Karpas-422 (cell line): ENCODE measurements at regions not wholly inside any gene's neighbourhood (a gene's known extent, or its start where the extent isn't known, plus 50 kb on each side); places are given as distances from the start of the nearest gene placed in this dataset.

Experiments used
- DNase-seq: peaks from one replicate; pipeline ENCODE4 v3.0.0-alpha.2; 2015
- H2AFZ ChIP-seq: fragments of 200-600 bp; sonication (generic); 2 replicates; pipeline ENCODE4 v1.6.1; 2014; ENCODE audit warnings: antibody characterized with exemption, low read length, mixed read lengths
- H3K27ac ChIP-seq: fragments of 200-600 bp; sonication (generic); 2 replicates; pipeline ENCODE4 v1.5.1; 2014; ENCODE audit warnings: mild to moderate bottlenecking, low read length, moderate library complexity
- H3K27me3 ChIP-seq: fragments of 200-600 bp; sonication (generic); 2 replicates; pipeline ENCODE4 v1.6.1; 2014; ENCODE audit warnings: low read length, mixed read lengths
- H3K36me3 ChIP-seq: fragments of 200-600 bp; sonication (generic); 2 replicates; pipeline ENCODE4 v1.6.1; 2014; ENCODE audit warnings: low read length, mixed read lengths; ENCODE audit not compliant: insufficient read depth
- H3K4me1 ChIP-seq: fragments of 200-600 bp; sonication (generic); 2 replicates; pipeline ENCODE4 v1.6.1; 2014; ENCODE audit warnings: mild to moderate bottlenecking, low read length, mixed read lengths
- H3K4me2 ChIP-seq: fragments of 200-600 bp; sonication (generic); 2 replicates; pipeline ENCODE4 v1.6.1; 2014; ENCODE audit warnings: low read length, low read depth, mild to moderate bottlenecking; ENCODE audit not compliant: poor library complexity, severe bottlenecking
- H3K4me3 ChIP-seq: fragments of 200-600 bp; sonication (generic); 2 replicates; pipeline ENCODE4 v1.5.1; 2014; ENCODE audit warnings: mild to moderate bottlenecking, antibody characterized with exemption, low read length, mixed read lengths
- H3K79me2 ChIP-seq: fragments of 200-600 bp; sonication (generic); 2 replicates; pipeline ENCODE4 v1.6.1; 2014; ENCODE audit warnings: mild to moderate bottlenecking, low read length, mixed read lengths
- H3K9ac ChIP-seq: fragments of 200-600 bp; sonication (generic); 2 replicates; pipeline ENCODE4 v1.6.0; 2014; ENCODE audit warnings: low read length
- H3K9me2 ChIP-seq: fragments of 200-600 bp; sonication (generic), shearing (Covaris generic); replicated peaks from 2 replicates; pipeline ENCODE4 v1.6.0; 2014; ENCODE audit warnings: mild to moderate bottlenecking, low read length, moderate library complexity; ENCODE audit not compliant: insufficient read depth
- H3K9me3 ChIP-seq: fragments of 300-700, 200-600 bp; sonication (generic); 2 replicates; pipeline ENCODE4 v1.6.1; 2014; ENCODE audit warnings: low read length, mixed read lengths
- H4K20me1 ChIP-seq: fragments of 200-600 bp; sonication (generic); 2 replicates; pipeline ENCODE4 v1.6.1; 2014; ENCODE audit warnings: mild to moderate bottlenecking, antibody characterized with exemption, low read length, low read depth; ENCODE audit not compliant: insufficient read depth

DNA sequence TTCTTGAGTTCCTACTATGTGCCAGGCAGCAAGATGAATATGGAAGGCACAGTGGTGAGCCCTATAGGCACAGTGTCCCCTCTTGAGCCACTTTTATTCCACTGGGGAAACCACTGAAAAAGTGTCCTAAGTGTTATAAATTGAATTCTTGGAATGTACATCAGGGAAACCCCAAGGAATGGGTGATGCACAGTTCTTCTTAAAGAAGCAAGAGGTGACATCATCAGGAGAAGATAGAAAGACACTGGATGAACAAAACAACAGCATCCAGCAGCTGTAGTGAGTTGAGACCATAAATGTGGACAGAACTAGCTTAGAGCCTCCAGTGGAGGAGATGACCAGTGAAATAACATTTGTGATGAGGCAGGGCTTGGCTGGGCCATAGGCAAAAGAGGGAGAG is 199.2 kb upstream of the ANKRD55 start:
- no peaks in the 10 kb centered on the region for H3K9me3 ChIP-seq
- H3K4me1 ChIP-seq: no peaks in the 10 kb centered on the region
- H3K27me3 ChIP-seq: no peaks in the 10 kb centered on the region
- no peak for DNase-seq
- no peaks in the 10 kb centered on the region for H3K36me3 ChIP-seq
- H3K9ac ChIP-seq: no peak overlapping the region
- H3K4me2 ChIP-seq: no peak overlapping the region
- no peak overlapping the region for H3K4me3 ChIP-seq
- H2AFZ ChIP-seq: no peak overlapping the region
- no peaks in the 10 kb centered on the region for H3K9me2 ChIP-seq
- no peak overlapping the region for H3K27ac ChIP-seq
- no peaks in the 10 kb centered on the region for H4K20me1 ChIP-seq
- no peaks in the 10 kb centered on the region for H3K79me2 ChIP-seq

DNA sequence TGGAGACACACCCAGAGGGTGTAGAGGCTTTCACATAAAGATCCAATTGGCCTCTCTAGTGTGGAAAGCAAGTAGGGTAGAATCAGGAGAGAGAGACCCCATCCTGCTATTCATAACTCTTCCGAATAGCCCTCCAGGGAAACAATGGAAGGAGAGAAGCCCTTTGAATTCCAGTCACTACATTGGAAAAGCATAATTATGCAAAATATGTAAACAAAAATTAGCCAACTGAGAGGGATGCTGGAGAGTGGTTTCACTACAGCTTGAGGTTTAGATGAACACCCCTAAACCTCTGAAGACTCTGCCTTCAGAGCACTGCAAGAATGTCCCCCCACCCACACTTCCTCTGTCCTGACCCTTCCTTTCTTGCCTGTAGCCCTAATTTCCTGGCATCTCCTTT is 197.3 kb upstream of the ANKRD55 start:
- H3K36me3 ChIP-seq: no peaks in the 10 kb centered on the region
- H3K27me3 ChIP-seq: no peaks in the 10 kb centered on the region
- H3K9me2 ChIP-seq: no peaks in the 10 kb centered on the region
- no peak overlapping the region for H3K9ac ChIP-seq
- no peaks in the 10 kb centered on the region for H4K20me1 ChIP-seq
- no peaks in the 10 kb centered on the region for H3K4me1 ChIP-seq
- H3K27ac ChIP-seq: no peak overlapping the region
- no peaks in the 10 kb centered on the region for H3K9me3 ChIP-seq
- H3K4me2 ChIP-seq: no peak overlapping the region
- no peaks in the 10 kb centered on the region for H3K79me2 ChIP-seq
- no peak for DNase-seq
- H3K4me3 ChIP-seq: no peak overlapping the region
- no peak overlapping the region for H2AFZ ChIP-seq

DNA sequence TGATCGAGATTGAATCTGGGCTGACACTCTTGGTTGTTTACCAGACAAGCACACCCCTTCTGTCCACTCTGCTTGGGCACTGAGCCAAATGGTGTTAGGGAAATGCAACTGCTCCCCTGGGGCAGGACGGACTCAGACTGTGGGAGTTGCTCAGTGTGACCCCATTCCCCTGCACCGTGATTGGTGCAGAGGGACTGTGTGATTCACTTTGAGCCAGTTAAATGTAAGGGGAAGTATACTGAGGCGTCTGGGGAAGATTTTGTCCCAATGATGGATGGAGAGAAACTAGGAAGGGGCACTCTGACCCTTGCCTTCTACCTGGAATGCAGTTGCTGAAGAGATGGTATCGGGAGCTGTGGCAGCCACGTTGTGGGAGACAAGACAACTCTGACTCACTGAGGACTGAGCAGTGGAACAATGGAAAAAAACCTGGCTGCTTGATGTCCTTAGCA is 196.0 kb upstream of the ANKRD55 start:
- no peaks in the 10 kb centered on the region for H3K4me1 ChIP-seq
- H3K36me3 ChIP-seq: no peaks in the 10 kb centered on the region
- no peak overlapping the region for H3K9ac ChIP-seq
- no peaks in the 10 kb centered on the region for H3K79me2 ChIP-seq
- DNase-seq: no peak
- H2AFZ ChIP-seq: no peak overlapping the region
- no peak overlapping the region for H3K4me3 ChIP-seq
- H3K9me2 ChIP-seq: no peaks in the 10 kb centered on the region
- no peaks in the 10 kb centered on the region for H3K27me3 ChIP-seq
- H3K9me3 ChIP-seq: no peaks in the 10 kb centered on the region
- H4K20me1 ChIP-seq: no peaks in the 10 kb centered on the region
- no peak overlapping the region for H3K4me2 ChIP-seq
- no peak overlapping the region for H3K27ac ChIP-seq

- no peak for DNase-seq
- no peak overlapping the region for H2AFZ ChIP-seq
- H3K4me3 ChIP-seq: no peak overlapping the region
- H3K9me2 ChIP-seq: no peaks in the 10 kb centered on the region
- no peaks in the 10 kb centered on the region for H3K79me2 ChIP-seq
- H3K27ac ChIP-seq: no peak overlapping the region
- no peak overlapping the region for H3K9ac ChIP-seq
- 0 out of 2 replicates have a peak, but pooled peaks cover 3% of the 10 kb centered on the region for H3K36me3 ChIP-seq
- H3K9me3 ChIP-seq: no peaks in the 10 kb centered on the region
- H3K4me2 ChIP-seq: no peak overlapping the region
- no peaks in the 10 kb centered on the region for H3K27me3 ChIP-seq
- no peaks in the 10 kb centered on the region for H3K4me1 ChIP-seq
- no peaks in the 10 kb centered on the region for H4K20me1 ChIP-seq
These were observed 193.6 kb upstream of the ANKRD55 start for GRCh38 chr5:56426693-56427092.

GRCh38 chr5:56422076-56422762 is 189.1 kb upstream of the ANKRD55 start:
- DNase-seq: no peak
- no peaks in the 10 kb centered on the region for H3K9me2 ChIP-seq
- H3K9me3 ChIP-seq: peaks cover 8% of the 10 kb centered on the region; the same call in 1 of the 2 replicates
- H3K36me3 ChIP-seq: 0 out of 2 replicates have a peak, but pooled peaks cover 3% of the 10 kb centered on the region
- no peak overlapping the region for H3K9ac ChIP-seq
- H3K27me3 ChIP-seq: no peaks in the 10 kb centered on the region
- no peaks in the 10 kb centered on the region for H3K79me2 ChIP-seq
- no peak overlapping the region for H3K4me2 ChIP-seq
- no peak overlapping the region for H3K4me3 ChIP-seq
- H3K27ac ChIP-seq: no peak overlapping the region
- no peaks in the 10 kb centered on the region for H3K4me1 ChIP-seq
- H4K20me1 ChIP-seq: no peaks in the 10 kb centered on the region
- H2AFZ ChIP-seq: no peak overlapping the region

DNA sequence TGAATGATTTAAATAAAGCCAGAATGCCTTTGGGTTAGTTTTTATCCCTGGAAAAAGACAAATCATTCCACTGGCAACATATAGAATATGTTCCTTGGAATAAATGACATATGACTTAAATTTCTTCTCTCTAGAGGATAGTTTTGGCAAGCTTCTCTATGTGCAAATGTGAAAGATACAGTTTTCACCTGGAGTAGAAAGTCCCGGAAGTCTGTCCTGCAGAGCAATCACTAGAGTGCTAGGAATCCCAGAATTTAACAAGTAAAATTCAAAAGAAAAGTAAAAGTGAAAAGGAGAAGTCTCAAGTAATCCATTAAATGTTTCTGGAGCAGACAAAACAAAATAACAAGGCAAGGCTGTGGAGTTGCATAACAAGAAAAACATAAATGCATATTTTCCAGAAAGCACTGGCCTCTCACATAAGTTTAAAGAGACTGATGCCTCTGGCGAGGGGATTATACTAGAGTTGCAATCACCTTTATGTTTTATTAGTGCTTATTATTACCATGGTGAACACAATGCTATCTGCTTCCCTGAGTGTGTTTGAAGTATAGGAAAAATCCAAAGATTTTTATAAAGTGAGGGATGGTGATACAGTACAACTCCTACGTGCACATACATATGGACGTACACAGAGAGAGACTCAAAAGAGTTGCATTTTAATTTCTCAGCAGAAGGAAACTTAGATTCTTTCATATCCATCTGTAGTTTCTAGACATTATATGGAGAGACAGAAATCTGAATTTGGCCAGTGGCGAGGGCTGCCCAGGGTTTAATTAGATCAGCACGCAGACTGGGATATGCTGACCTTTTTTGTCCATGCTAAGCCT is 188.3 kb upstream of the ANKRD55 start:
- H3K9me3 ChIP-seq: peaks cover 8% of the 10 kb centered on the region; the same call in 1 of the 2 replicates
- H3K4me2 ChIP-seq: no peak overlapping the region
- H3K9me2 ChIP-seq: no peaks in the 10 kb centered on the region
- no peaks in the 10 kb centered on the region for H3K27me3 ChIP-seq
- 0 out of 2 replicates have a peak, but pooled peaks cover 3% of the 10 kb centered on the region for H3K36me3 ChIP-seq
- peaks cover 3% of the 10 kb centered on the region for H3K4me1 ChIP-seq
- no peaks in the 10 kb centered on the region for H3K79me2 ChIP-seq
- H2AFZ ChIP-seq: no peak overlapping the region
- H4K20me1 ChIP-seq: no peaks in the 10 kb centered on the region
- H3K4me3 ChIP-seq: no peak overlapping the region
- H3K27ac ChIP-seq: no peak overlapping the region
- no peak for DNase-seq
- H3K9ac ChIP-seq: no peak overlapping the region

- H4K20me1 ChIP-seq: no peaks in the 10 kb centered on the region
- H3K79me2 ChIP-seq: no peaks in the 10 kb centered on the region
- H3K27ac ChIP-seq: no peak overlapping the region
- H2AFZ ChIP-seq: no peak overlapping the region
- DNase-seq: no peak
- H3K4me1 ChIP-seq: peaks cover 14% of the 10 kb centered on the region
- no peaks in the 10 kb centered on the region for H3K9me2 ChIP-seq
- no peak overlapping the region for H3K4me3 ChIP-seq
- no peak overlapping the region for H3K9ac ChIP-seq
- peaks cover 8% of the 10 kb centered on the region; the same call in 1 of the 2 replicates for H3K9me3 ChIP-seq
- H3K4me2 ChIP-seq: no peak overlapping the region
- H3K27me3 ChIP-seq: no peaks in the 10 kb centered on the region
- H3K36me3 ChIP-seq: 0 out of 2 replicates have a peak, but pooled peaks cover 3% of the 10 kb centered on the region
These were observed 187.2 kb upstream of the ANKRD55 start for GRCh38 chr5:56420323-56420722.

GRCh38 chr5:56419667-56420066 is 186.5 kb upstream of the ANKRD55 start:
- Histone ChIP-seq H2AFZ (no peak overlapping the region), H3K9ac (no peak overlapping the region), H3K27me3 (no peaks in the 10 kb centered on the region), H3K9me3 (peaks cover 8% of the 10 kb centered on the region; the same call in 1 of the 2 replicates), H3K4me2 (no peak overlapping the region), H3K4me3 (no peak overlapping the region), H3K36me3 (0 out of 2 replicates have a peak, but pooled peaks cover 3% of the 10 kb centered on the region), H3K27ac (no peak overlapping the region), H3K4me1 (peaks cover 21% of the 10 kb centered on the region), H4K20me1 (no peaks in the 10 kb centered on the region), H3K9me2 (no peaks in the 10 kb centered on the region), H3K79me2 (no peaks in the 10 kb centered on the region)
- no peak for DNase-seq
